ENCODE measurements at regions not wholly inside any gene's neighbourhood (a gene's known extent, or its start where the extent isn't known, plus 50 kb on each side); places are given as distances from the start of the nearest gene placed in this dataset.

GRCh38 chr18:27645929-27646328 is 460.8 kb upstream of the CHST9 start:
- H3K36me3 ChIP-seq (ENCODE audit: low read depth): no peaks in the 10 kb centered on the region
- no peak overlapping the region for H3K4me3 ChIP-seq
- no peak for ATAC-seq
- intact Hi-C loops (cut with DNase I, micrococcal nuclease): no loop called here
- H3K4me1 ChIP-seq (ENCODE audit: low read depth): no peaks in the 10 kb centered on the region
- H3K9me3 ChIP-seq: no peaks in the 10 kb centered on the region
- TF ChIP-seq, protein P1, sequence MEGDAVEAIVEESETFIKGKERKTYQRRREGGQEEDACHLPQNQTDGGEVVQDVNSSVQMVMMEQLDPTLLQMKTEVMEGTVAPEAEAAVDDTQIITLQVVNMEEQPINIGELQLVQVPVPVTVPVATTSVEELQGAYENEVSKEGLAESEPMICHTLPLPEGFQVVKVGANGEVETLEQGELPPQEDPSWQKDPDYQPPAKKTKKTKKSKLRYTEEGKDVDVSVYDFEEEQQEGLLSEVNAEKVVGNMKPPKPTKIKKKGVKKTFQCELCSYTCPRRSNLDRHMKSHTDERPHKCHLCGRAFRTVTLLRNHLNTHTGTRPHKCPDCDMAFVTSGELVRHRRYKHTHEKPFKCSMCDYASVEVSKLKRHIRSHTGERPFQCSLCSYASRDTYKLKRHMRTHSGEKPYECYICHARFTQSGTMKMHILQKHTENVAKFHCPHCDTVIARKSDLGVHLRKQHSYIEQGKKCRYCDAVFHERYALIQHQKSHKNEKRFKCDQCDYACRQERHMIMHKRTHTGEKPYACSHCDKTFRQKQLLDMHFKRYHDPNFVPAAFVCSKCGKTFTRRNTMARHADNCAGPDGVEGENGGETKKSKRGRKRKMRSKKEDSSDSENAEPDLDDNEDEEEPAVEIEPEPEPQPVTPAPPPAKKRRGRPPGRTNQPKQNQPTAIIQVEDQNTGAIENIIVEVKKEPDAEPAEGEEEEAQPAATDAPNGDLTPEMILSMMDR (IDR thresholded peaks at IDR 0.05): no peak
- DNase-seq: no peak

DNA sequence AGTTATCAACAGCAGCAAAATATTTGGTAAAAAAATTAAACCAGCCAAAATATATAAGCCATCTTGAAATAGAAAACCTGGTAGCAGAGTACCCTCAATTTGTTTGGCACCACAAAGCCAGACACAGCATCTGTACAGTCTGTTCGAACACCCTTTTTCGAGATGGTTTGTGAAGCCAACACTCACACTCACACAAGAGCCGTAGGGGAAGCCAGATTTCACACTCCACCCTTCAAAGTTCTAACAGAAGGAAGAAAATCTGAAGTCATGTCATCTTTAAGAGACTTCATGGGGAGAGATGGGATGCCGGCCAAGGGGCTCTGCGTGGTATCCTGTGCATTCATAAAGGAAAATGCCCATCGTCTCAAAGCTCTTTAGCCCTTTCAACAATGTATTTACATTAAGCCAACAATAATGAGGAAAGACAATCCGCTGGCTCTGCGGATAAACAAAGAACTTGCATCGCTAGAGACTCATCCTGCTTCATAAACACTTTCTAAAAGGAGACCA is 451.5 kb upstream of the CHST9 start:
- Histone ChIP-seq H3K9me3 (no peaks in the 10 kb centered on the region), H3K36me3 (ENCODE audit: low read depth) (no peaks in the 10 kb centered on the region), H3K4me3 (no peak overlapping the region), H3K4me1 (ENCODE audit: low read depth) (no peaks in the 10 kb centered on the region)
- ATAC-seq (no peak), DNase-seq (no peak)
- intact Hi-C loops (cut with DNase I, micrococcal nuclease): no loop called here
- TF ChIP-seq, protein P1 (IDR thresholded peaks at IDR 0.05): no peak

- Histone ChIP-seq H3K9me3 (no peaks in the 10 kb centered on the region), H3K36me3 (ENCODE audit: low read depth) (no peaks in the 10 kb centered on the region), H3K4me1 (ENCODE audit: low read depth) (no peaks in the 10 kb centered on the region), H3K4me3 (no peak overlapping the region)
- TF ChIP-seq, protein P1 (IDR thresholded peaks at IDR 0.05): no peak
- ATAC-seq: no peak
- intact Hi-C loops (cut with DNase I, micrococcal nuclease): no loop called here
- DNase-seq: no peak
These were observed 447.6 kb upstream of the CHST9 start for GRCh38 chr18:27632706-27633105.

GRCh38 chr18:27627927-27628326 is 442.8 kb upstream of the CHST9 start:
- no peak overlapping the region for H3K4me3 ChIP-seq
- intact Hi-C loops (cut with DNase I, micrococcal nuclease): no loop called here
- H3K36me3 ChIP-seq (ENCODE audit: low read depth): no peaks in the 10 kb centered on the region
- DNase-seq (no peak), ATAC-seq (no peak)
- H3K9me3 ChIP-seq: no peaks in the 10 kb centered on the region
- no peaks in the 10 kb centered on the region for H3K4me1 ChIP-seq (ENCODE audit: low read depth)
- TF ChIP-seq, protein P1 (IDR thresholded peaks at IDR 0.05): no peak

GRCh38 chr18:27621236-27621890 is 436.3 kb upstream of the CHST9 start:
- ATAC-seq: no peak
- no peak for DNase-seq
- intact Hi-C loops (cut with DNase I, micrococcal nuclease): no loop called here
- TF ChIP-seq, protein P1 (IDR thresholded peaks at IDR 0.05): no peak
- H3K4me1 ChIP-seq (ENCODE audit: low read depth): no peaks in the 10 kb centered on the region
- no peaks in the 10 kb centered on the region for H3K36me3 ChIP-seq (ENCODE audit: low read depth)
- no peak overlapping the region for H3K4me3 ChIP-seq
- no peaks in the 10 kb centered on the region for H3K9me3 ChIP-seq
